ENCODE measurements at regions not wholly inside any gene's neighbourhood (a gene's known extent, or its start where the extent isn't known, plus 50 kb on each side); places are given as distances from the start of the nearest gene placed in this dataset.

- intact Hi-C loops (cut with DNase I), result no loop called here
- Histone ChIP-seq H3K4me1 (no peaks in the 10 kb centered on the region), H3K9ac (ENCODE audit: low read depth in 2 of 2, low read length in 2 of 2) (no peak overlapping the region), H3K36me3 (no peaks in the 10 kb centered on the region), H3K27me3 (no peaks in the 10 kb centered on the region), H3K27ac (no peak overlapping the region), H3K4me3 (no peak overlapping the region), H3K9me3 (no peaks in the 10 kb centered on the region)
- no peak for TF ChIP-seq CTCF (IDR thresholded peaks at IDR 0.05)
- no peak for DNase-seq
Measured at GRCh38 chr7:115649429-115649828, 381.1 kb downstream of the TFEC start.

GRCh38 chr7:115647712-115648111 lies 382.9 kb downstream of the TFEC start:
- no peak overlapping the region for H3K9ac ChIP-seq (ENCODE audit: low read depth in 2 of 2, low read length in 2 of 2)
- no peaks in the 10 kb centered on the region for H3K9me3 ChIP-seq
- intact Hi-C loops (cut with DNase I), result no loop called here
- H3K4me3 ChIP-seq, result no peak overlapping the region
- no peaks in the 10 kb centered on the region for H3K4me1 ChIP-seq
- no peaks in the 10 kb centered on the region for H3K36me3 ChIP-seq
- H3K27me3 ChIP-seq, result no peaks in the 10 kb centered on the region
- no peak for DNase-seq
- H3K27ac ChIP-seq, result no peak overlapping the region
- no peak for TF ChIP-seq CTCF (IDR thresholded peaks at IDR 0.05)

GRCh38 chr7:115642194-115642593 lies 388.4 kb downstream of the TFEC start:
- H3K4me1 ChIP-seq, result no peaks in the 10 kb centered on the region
- no peak overlapping the region for H3K27ac ChIP-seq
- no peak for TF ChIP-seq CTCF (IDR thresholded peaks at IDR 0.05)
- no peak overlapping the region for H3K4me3 ChIP-seq
- H3K27me3 ChIP-seq, result no peaks in the 10 kb centered on the region
- no peak for DNase-seq
- no peaks in the 10 kb centered on the region for H3K9me3 ChIP-seq
- H3K36me3 ChIP-seq, result no peaks in the 10 kb centered on the region
- H3K9ac ChIP-seq (ENCODE audit: low read depth in 2 of 2, low read length in 2 of 2), result no peak overlapping the region
- intact Hi-C loops (cut with DNase I), result no loop called here

GRCh38 chr7:115638853-115639252 lies 391.7 kb downstream of the TFEC start:
- H3K4me3 ChIP-seq, result no peak overlapping the region
- H3K9me3 ChIP-seq, result no peaks in the 10 kb centered on the region
- no peak overlapping the region for H3K27ac ChIP-seq
- no peak overlapping the region for H3K9ac ChIP-seq (ENCODE audit: low read depth in 2 of 2, low read length in 2 of 2)
- DNase-seq, result no peak
- intact Hi-C loops (cut with DNase I), result no loop called here
- no peaks in the 10 kb centered on the region for H3K36me3 ChIP-seq
- H3K27me3 ChIP-seq, result no peaks in the 10 kb centered on the region
- no peak for TF ChIP-seq CTCF (IDR thresholded peaks at IDR 0.05)
- no peaks in the 10 kb centered on the region for H3K4me1 ChIP-seq

GRCh38 chr7:115637128-115637527 lies 393.4 kb downstream of the TFEC start:
- no peaks in the 10 kb centered on the region for H3K27me3 ChIP-seq

More at GRCh38 chr7:115637128-115637527, 393.4 kb downstream of the TFEC start:
- no peak for TF ChIP-seq CTCF (IDR thresholded peaks at IDR 0.05)
- intact Hi-C loops (cut with DNase I), result no loop called here
- Histone ChIP-seq H3K4me1 (no peaks in the 10 kb centered on the region), H3K4me3 (no peak overlapping the region), H3K9ac (ENCODE audit: low read depth in 2 of 2, low read length in 2 of 2) (no peak overlapping the region), H3K36me3 (no peaks in the 10 kb centered on the region), H3K27ac (no peak overlapping the region), H3K9me3 (no peaks in the 10 kb centered on the region)
- no peak for DNase-seq

All from colonic mucosa (tissue), 4 donors.